H9 (cell line): ENCODE measurements at regions not wholly inside any gene's neighbourhood (a gene's known extent, or its start where the extent isn't known, plus 50 kb on each side); places are given as distances from the start of the nearest gene placed in this dataset.

Source experiments
- DNase-seq: peaks from one replicate; pipeline ENCODE4 v3.0.0-alpha.2; 2017
- H2AFZ ChIP-seq: one replicate; pipeline ENCODE4 v1.6.1; 2013; ENCODE audit warnings: mild to moderate bottlenecking, low read length, control low read depth, moderate library complexity
- H2AK5ac ChIP-seq: 2 replicates; pipeline ENCODE4 v1.6.1; 2013; ENCODE audit warnings: low read length, control low read depth, mixed read lengths; ENCODE audit not compliant: insufficient read length
- H2BK120ac ChIP-seq: one replicate; pipeline ENCODE4 v1.6.1; 2013; ENCODE audit warnings: low read depth, mild to moderate bottlenecking, low read length, control low read depth, inconsistent platforms; ENCODE audit not compliant: poor library complexity, severe bottlenecking
- H2BK12ac ChIP-seq: 2 replicates; pipeline ENCODE4 v1.6.1; 2013; ENCODE audit warnings: low read length, control low read depth, mixed read lengths, low read depth; ENCODE audit not compliant: insufficient read length
- H2BK15ac ChIP-seq: 2 replicates; pipeline ENCODE4 v1.6.1; 2013; ENCODE audit warnings: low read depth, low read length, control low read depth
- H2BK20ac ChIP-seq: one replicate; pipeline ENCODE4 v1.6.1; 2013; ENCODE audit warnings: low read depth, mild to moderate bottlenecking, low read length, control low read depth, inconsistent platforms; ENCODE audit not compliant: poor library complexity, severe bottlenecking
- H2BK5ac ChIP-seq: 2 replicates; pipeline ENCODE4 v1.6.1; 2013; ENCODE audit warnings: low read length, control low read depth, mixed read lengths; ENCODE audit not compliant: insufficient read length
- H3K14ac ChIP-seq: 2 replicates; pipeline ENCODE4 v1.6.1; 2013; ENCODE audit warnings: low read length, control low read depth; ENCODE audit not compliant: insufficient read depth
- H3K18ac ChIP-seq: 2 replicates; pipeline ENCODE4 v1.6.1; 2013; ENCODE audit warnings: low read depth, mild to moderate bottlenecking, mixed read lengths, low read length, control low read depth; ENCODE audit not compliant: insufficient read length
- H3K23ac ChIP-seq: 2 replicates; pipeline ENCODE4 v1.6.1; 2013; ENCODE audit warnings: low read length, control low read depth, mixed read lengths, low read depth; ENCODE audit not compliant: insufficient read length
- H3K23me2 ChIP-seq: 2 replicates; pipeline ENCODE4 v1.6.1; 2013; ENCODE audit warnings: low read depth, mild to moderate bottlenecking, mixed read lengths, low read length, control low read depth; ENCODE audit not compliant: insufficient read length, poor library complexity, severe bottlenecking
- H3K27ac ChIP-seq: 2 replicates; pipeline ENCODE4 v1.5.1; 2013; ENCODE audit warnings: low read length, control low read depth, mixed read lengths, low read depth; ENCODE audit not compliant: insufficient read length
- H3K27me3 ChIP-seq: 2 replicates; pipeline ENCODE4 v1.6.1; 2013; ENCODE audit warnings: low read length, control low read depth, inconsistent platforms; ENCODE audit not compliant: insufficient read depth
- H3K4ac ChIP-seq: 2 replicates; pipeline ENCODE4 v1.6.1; 2013; ENCODE audit warnings: low read depth, mild to moderate bottlenecking, control low read depth, inconsistent platforms, low read length, moderate library complexity
- H3K4me1 ChIP-seq: 2 replicates; pipeline ENCODE4 v1.6.1; 2013; ENCODE audit warnings: low read length, control low read depth, inconsistent platforms; ENCODE audit not compliant: insufficient read depth
- H3K4me2 ChIP-seq: 2 replicates; pipeline ENCODE4 v1.6.1; 2013; ENCODE audit warnings: low read length, control low read depth, mixed read lengths; ENCODE audit not compliant: insufficient read length, insufficient read depth
- H3K56ac ChIP-seq: 2 replicates; pipeline ENCODE4 v1.6.1; 2013; ENCODE audit warnings: low read depth, mild to moderate bottlenecking, mixed read lengths, low read length, control low read depth; ENCODE audit not compliant: insufficient read length
- H3K79me1 ChIP-seq: 2 replicates; pipeline ENCODE4 v1.6.1; 2013; ENCODE audit warnings: low read depth, mild to moderate bottlenecking, moderate library complexity, low read length, control low read depth, inconsistent platforms; ENCODE audit not compliant: insufficient read depth, poor library complexity, severe bottlenecking
- H3K79me2 ChIP-seq: 2 replicates; pipeline ENCODE4 v1.6.1; 2013; ENCODE audit warnings: low read length, control low read depth, inconsistent platforms; ENCODE audit not compliant: insufficient read depth
- H3K9ac ChIP-seq: 2 replicates; pipeline ENCODE4 v1.6.1; 2013; ENCODE audit warnings: low read length, control low read depth, mixed read lengths; ENCODE audit not compliant: insufficient read length; ENCODE audit errors: extremely low read depth
- H3K9me3 ChIP-seq: one replicate; pipeline ENCODE4 v1.6.1; 2013; ENCODE audit warnings: low read depth, low read length, inconsistent platforms; ENCODE audit not compliant: control insufficient read depth
- H3T11ph ChIP-seq: one replicate; pipeline ENCODE4 v1.6.1; 2013; ENCODE audit warnings: mild to moderate bottlenecking, low read length, control low read depth, inconsistent platforms
- H4K20me1 ChIP-seq: one replicate; pipeline ENCODE4 v1.6.1; 2013; ENCODE audit not compliant: control insufficient read depth, insufficient read length, insufficient read depth
- H4K5ac ChIP-seq: 2 replicates; pipeline ENCODE4 v1.6.1; 2013; ENCODE audit warnings: low read depth, mild to moderate bottlenecking, mixed read lengths, low read length, control low read depth; ENCODE audit not compliant: insufficient read length
- H4K8ac ChIP-seq: replicated peaks from 2 replicates; pipeline ENCODE4 v1.6.1; 2013; ENCODE audit warnings: low read length, control low read depth, mixed read lengths, low read depth; ENCODE audit not compliant: insufficient read length
- H4K91ac ChIP-seq: 2 replicates; pipeline ENCODE4 v1.6.1; 2013; ENCODE audit warnings: low read depth, mild to moderate bottlenecking, moderate library complexity, mixed read lengths, low read length, control low read depth; ENCODE audit not compliant: insufficient read length
- H3K27ac Mint-ChIP-seq, 3 experiments: 2 replicates in 2 of 3; 3 replicates in 1 of 3; pipeline ENCODE4 v1.8.0; 2020 to 2021; ENCODE audit warnings: mixed read lengths in 3 of 3, mild to moderate bottlenecking in 1 of 3, moderate library complexity in 1 of 3
- H3K27me3 Mint-ChIP-seq: 2 replicates; pipeline ENCODE4 v1.8.0; 2021; ENCODE audit warnings: low read depth, mild to moderate bottlenecking, moderate library complexity, mixed read lengths
- H3K36me3 Mint-ChIP-seq, 3 experiments: 2 replicates in 2 of 3; 3 replicates in 1 of 3; pipeline ENCODE4 v1.8.0; 2020 to 2021; ENCODE audit warnings: low read depth in 3 of 3, mixed read lengths in 3 of 3; ENCODE audit not compliant: insufficient read depth in 1 of 3
- H3K4me1 Mint-ChIP-seq, 2 experiments: 2 replicates each; pipeline ENCODE4 v1.8.0; 2020; ENCODE audit warnings: mixed read lengths in 2 of 2
- H3K4me3 Mint-ChIP-seq, 2 experiments: 2 replicates in 1 of 2; 3 replicates in 1 of 2; pipeline ENCODE4 v1.8.0; 2020 to 2021; ENCODE audit warnings: mild to moderate bottlenecking in 2 of 2, mixed read lengths in 2 of 2, moderate library complexity in 1 of 2
- H3K9me3 Mint-ChIP-seq, 2 experiments: 2 replicates in 1 of 2; 3 replicates in 1 of 2; pipeline ENCODE4 v1.8.0; 2020; ENCODE audit warnings: mild to moderate bottlenecking in 2 of 2, mixed read lengths in 2 of 2, moderate library complexity in 1 of 2
- WGBS: extraction: QIAGEN DNeasy Blood & Tissue Kit; methylation state at CpG from one replicate; pipeline ENCODE4 v1.1.7; 2013; ENCODE audit warnings: missing lambda C conversion rate, low lambda C conversion rate, mixed read lengths; ENCODE audit not compliant: insufficient read length; ENCODE audit errors: extremely low coverage; 5-methylcytosine and 5-hydroxymethylcytosine counted together
- TF ChIP-seq, protein P1 (sequence below): fragments of 200-600 bp; sonication (generic); conservative IDR thresholded peaks from 3 replicates; pipeline ENCODE4 v1.8.0; 2021; ENCODE audit warnings: antibody characterized with exemption, mild to moderate bottlenecking

DNA sequence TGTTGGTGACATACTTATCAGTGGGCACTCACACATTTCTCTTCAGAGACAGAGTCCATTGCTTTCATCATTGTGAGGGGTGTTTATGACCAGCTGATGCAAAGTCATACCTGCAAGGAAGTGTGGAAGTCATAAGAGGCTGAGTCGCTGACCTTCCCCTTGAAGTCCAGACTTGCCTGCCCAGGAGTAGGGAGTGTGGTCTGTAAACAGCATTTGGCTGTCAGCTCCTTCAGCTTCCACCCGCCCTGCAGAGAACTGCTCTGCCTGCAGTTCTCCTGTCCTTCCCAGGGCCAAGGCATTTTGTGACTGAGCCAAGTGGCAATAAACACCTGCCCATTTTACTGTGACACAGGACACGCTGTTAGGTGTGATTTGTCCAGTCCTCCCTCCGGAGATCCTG lies 801.3 kb downstream of the BCL11B start:
- WGBS: no CpG with 5 or more reads among the region's 4 CpGs
- Histone ChIP-seq H3K79me2 (no peaks in the 10 kb centered on the region), H4K91ac (no peak overlapping the region), H4K20me1 (no peaks in the 10 kb centered on the region), H3K4ac (no peak overlapping the region), H2AFZ (no peak overlapping the region), H3T11ph (no peak overlapping the region), H4K5ac (no peak overlapping the region), H3K9ac (no peak overlapping the region), H3K27me3 (no peaks in the 10 kb centered on the region), H2BK15ac (no peak overlapping the region), H4K8ac (no peak overlapping the region), H3K23ac (no peak overlapping the region), H3K4me2 (no peak overlapping the region), H3K18ac (no peak overlapping the region), H2BK5ac (no peak overlapping the region), H2BK12ac (no peak overlapping the region), H2BK20ac (no peak overlapping the region), H3K4me1 (no peaks in the 10 kb centered on the region), H3K14ac (no peak overlapping the region), H3K9me3 (no peaks in the 10 kb centered on the region), H3K56ac (no peak overlapping the region), H3K27ac (no peak overlapping the region), H2AK5ac (no peak overlapping the region), H3K79me1 (no peaks in the 10 kb centered on the region), H3K23me2 (no peaks in the 10 kb centered on the region), H2BK120ac (no peak overlapping the region)
- no peaks in the 10 kb centered on the region for H3K36me3 Mint-ChIP-seq
- no peak for DNase-seq
- no peaks in the 10 kb centered on the region; a peak in 1 of 5 replicates for H3K9me3 Mint-ChIP-seq
- TF ChIP-seq, protein P1, sequence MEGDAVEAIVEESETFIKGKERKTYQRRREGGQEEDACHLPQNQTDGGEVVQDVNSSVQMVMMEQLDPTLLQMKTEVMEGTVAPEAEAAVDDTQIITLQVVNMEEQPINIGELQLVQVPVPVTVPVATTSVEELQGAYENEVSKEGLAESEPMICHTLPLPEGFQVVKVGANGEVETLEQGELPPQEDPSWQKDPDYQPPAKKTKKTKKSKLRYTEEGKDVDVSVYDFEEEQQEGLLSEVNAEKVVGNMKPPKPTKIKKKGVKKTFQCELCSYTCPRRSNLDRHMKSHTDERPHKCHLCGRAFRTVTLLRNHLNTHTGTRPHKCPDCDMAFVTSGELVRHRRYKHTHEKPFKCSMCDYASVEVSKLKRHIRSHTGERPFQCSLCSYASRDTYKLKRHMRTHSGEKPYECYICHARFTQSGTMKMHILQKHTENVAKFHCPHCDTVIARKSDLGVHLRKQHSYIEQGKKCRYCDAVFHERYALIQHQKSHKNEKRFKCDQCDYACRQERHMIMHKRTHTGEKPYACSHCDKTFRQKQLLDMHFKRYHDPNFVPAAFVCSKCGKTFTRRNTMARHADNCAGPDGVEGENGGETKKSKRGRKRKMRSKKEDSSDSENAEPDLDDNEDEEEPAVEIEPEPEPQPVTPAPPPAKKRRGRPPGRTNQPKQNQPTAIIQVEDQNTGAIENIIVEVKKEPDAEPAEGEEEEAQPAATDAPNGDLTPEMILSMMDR: no peak
- peaks cover 6 to 8% of the 10 kb centered on the region in 2 experiments; a peak in 3 of 4 replicates for H3K4me1 Mint-ChIP-seq
- no peak overlapping the region for H3K27ac Mint-ChIP-seq
- no peaks in the 10 kb centered on the region; the same call in 1 of the 2 replicates for H3K27me3 Mint-ChIP-seq
- no peak overlapping the region for H3K4me3 Mint-ChIP-seq
